NCI-H748 treated with DMSO at 0.1 percent for 48 hours (cell line): ENCODE measurements at regions not wholly inside any gene's neighbourhood (a gene's known extent, or its start where the extent isn't known, plus 50 kb on each side); places are given as distances from the start of the nearest gene placed in this dataset.
"Not testable (repeated sequence)": the region's sequence is repeated elsewhere in the genome, so short reads cannot be mapped to it uniquely, and the experiment has no call there.

Experiments used
- DNase-seq: peaks from one replicate; lab custom pipeline; 2025; lab: John Stamatoyannopoulos, UW

- no peak for DNase-seq
These were observed 84.9 kb upstream of the NRN1 start for GRCh38 chr6:6091608-6092002.

GRCh38 chr6:6090861-6091607 is 84.3 kb upstream of the NRN1 start:
- DNase-seq = no peak

DNA sequence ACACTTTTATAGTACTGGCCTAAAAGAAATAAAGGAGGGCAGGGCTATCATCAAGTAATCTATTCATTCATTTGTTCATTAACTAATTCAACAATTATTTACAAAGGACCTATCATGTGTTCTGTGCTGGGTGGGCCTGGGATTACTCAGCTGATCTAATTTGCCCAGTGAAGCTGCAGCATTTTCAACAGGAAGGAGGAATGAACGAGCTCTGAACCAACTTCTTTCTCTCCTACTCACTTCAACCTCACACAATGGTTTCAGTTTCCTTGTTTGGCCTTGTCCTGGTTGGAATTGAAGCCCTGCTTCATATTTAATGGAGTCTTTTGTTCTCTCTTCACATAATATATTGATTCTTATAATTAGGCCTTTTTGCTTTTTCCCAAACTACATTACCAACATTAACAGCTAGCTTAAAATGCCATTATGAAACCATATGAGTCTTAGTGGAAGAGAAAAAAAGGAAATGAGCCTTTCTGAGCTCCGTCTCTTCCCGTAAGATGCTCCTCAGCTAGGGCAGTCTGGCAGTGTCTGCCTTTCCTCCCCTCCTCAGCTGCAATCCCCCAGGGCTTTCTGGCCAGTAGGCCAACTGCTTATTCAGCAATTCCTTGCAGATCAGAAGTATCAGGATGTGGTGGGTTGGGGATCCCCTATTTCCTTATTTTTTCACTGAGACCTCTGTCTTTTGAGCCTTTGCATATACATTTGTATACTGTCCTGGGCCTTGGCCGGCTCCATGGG is 79.4 kb upstream of the NRN1 start:
- no peak for DNase-seq

GRCh38 chr6:6080975-6081374 is 74.2 kb upstream of the NRN1 start:
- DNase-seq = no peak

DNA sequence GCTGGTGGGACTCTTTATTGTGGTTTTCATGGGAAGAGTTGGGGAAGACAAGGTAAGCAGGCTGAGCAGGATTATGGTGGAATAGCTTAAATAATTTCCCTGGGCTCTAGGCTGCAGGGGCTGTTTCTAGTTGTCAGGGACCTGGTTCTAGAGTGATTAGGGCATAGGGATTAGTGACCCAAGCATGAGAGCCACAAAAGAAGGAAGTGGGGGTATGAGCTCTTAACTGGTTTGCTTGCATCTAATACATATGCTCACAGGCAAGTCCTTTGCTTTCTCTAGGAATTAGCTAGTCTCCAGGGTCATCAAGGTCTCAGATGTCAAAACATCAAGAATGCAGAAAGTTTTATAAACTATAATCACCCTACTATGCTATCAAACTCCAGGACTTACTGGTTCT is 67.5 kb upstream of the NRN1 start:
- no peak for DNase-seq

DNA sequence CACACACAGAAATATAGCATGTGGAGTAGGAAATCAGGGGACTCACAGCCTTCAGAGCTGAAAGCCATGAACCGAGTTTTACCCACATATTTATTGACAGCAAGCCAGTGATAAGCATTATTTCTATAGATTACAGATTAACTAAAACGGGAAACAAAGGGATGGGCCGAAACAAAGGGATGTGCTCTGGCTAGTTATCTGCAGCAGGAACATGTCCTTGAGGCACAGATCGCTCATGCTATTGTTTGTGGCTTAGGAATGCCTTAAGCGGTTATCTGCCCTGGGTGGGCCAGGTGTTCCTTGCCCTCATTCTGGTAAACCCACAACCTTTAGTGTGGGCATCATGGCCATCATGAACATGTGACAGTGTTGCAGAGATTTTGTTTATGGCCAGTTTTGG is 61.4 kb upstream of the NRN1 start:
- not testable (repeated sequence) for DNase-seq

DNA sequence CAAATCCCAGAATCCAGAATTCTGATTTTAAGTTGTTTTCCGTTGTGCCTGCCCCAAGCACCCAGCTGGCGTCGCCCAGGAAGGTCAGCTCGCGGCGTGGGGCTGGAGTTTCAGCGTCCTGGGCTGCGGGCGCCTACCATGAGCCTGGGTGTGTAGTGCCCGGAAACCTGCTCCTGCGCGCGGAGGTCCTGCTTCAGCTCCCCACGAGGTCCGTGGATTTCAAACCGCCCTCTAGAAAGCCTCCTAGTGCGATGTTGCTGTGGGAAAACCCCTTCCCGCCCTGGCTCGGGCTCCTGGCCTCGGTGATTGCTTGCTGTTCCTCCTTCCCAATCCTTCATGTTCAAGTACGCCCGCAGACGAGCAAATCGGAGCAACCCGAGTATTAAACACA is 51.3 kb upstream of the NRN1 start:
- DNase-seq = no peak

DNA sequence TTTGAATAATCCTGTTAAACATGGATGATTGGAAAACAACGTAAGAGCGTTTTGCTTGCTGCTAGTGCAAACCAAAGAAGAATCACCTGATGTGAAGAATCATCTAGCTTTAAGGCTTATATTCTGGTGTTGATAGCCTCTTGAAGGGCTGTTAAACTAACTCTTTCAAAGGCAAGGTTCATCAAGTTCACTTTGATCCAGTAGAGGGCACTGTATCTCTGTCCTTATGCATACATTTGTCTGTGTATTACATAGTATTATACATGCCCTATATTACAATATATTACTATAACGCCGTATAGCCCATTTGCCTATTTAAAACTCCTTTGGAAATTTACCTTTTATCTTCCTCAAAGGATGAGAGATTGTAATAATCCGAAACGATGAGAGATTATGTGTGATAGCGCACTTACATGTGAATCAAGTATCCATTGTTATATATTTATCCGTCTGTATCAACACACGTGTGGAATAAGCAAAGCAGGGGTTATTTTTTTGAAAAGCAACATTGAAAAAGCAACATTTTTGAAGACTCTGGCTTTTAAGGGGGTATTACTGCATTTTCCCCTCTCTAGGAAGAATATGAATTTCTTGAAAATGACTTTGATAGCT is 50.8 kb upstream of the NRN1 start:
- DNase-seq = peak; percentile 79
